HEK293 (cell line): ENCODE measurements at regions not wholly inside any gene's neighbourhood (a gene's known extent, or its start where the extent isn't known, plus 50 kb on each side); places are given as distances from the start of the nearest gene placed in this dataset.

ENCODE experiments used
- CTCF ChIA-PET: fragments of 350-600 bp; formaldehyde crosslinking; extraction: SDS; loops from one replicate; lab custom pipeline; 2021; ENCODE audit warnings: antibody characterized with exemption; lab: Yijun Ruan, JAX
- POLR2A ChIA-PET: fragments of 300-600 bp; formaldehyde crosslinking; extraction: SDS; loops from one replicate; lab custom pipeline; 2020; ENCODE audit warnings: antibody characterized with exemption, inconsistent platforms; lab: Yijun Ruan, JAX
- H3K27ac ChIP-seq: fragments of 200-500 bp; sonication (Bioruptor generic); 2 replicates; pipeline ENCODE4 v1.5.1; 2014; ENCODE audit warnings: low read depth, low read length, control low read depth, inconsistent platforms; ENCODE audit errors: extremely low read depth
- H3K36me3 ChIP-seq, 2 experiments: fragments of 200-500 bp in 1 of 2; sonication (Bioruptor generic) in 1 of 2; 1 replicate in 1 of 2; 2 replicates in 1 of 2; pipeline ENCODE4 v1.5.1; 2014 to 2017; ENCODE audit warnings: inconsistent platforms in 2 of 2, low read length in 2 of 2; ENCODE audit not compliant: control insufficient read depth in 2 of 2, insufficient read depth in 1 of 2
- H3K4me1 ChIP-seq: fragments of 200-500 bp; sonication (Bioruptor generic); 2 replicates; pipeline ENCODE4 v1.5.1; 2014; ENCODE audit warnings: mild to moderate bottlenecking, low read length, inconsistent platforms; ENCODE audit not compliant: control insufficient read depth, insufficient read depth
- H3K4me3 ChIP-seq: 2 replicates; pipeline ENCODE4 v1.5.1; 2011; ENCODE audit warnings: low read depth, mild to moderate bottlenecking, control low read depth, low read length, moderate library complexity
- H3K9me3 ChIP-seq: fragments of 200-500 bp; sonication (Bioruptor generic); 2 replicates; pipeline ENCODE4 v1.5.1; 2014; ENCODE audit warnings: low read depth, low read length, inconsistent platforms; ENCODE audit not compliant: control insufficient read depth, insufficient read depth
- BCL11B ChIP-seq: fragments of 450-650 bp; formaldehyde crosslinking; IDR thresholded peaks from 2 replicates; pipeline ENCODE4 v1.5.1; 2016; ENCODE audit warnings: low read depth, missing biosample characterization, missing genetic modification characterization
- IKZF3 ChIP-seq: fragments of 450-650 bp; IDR thresholded peaks from 2 replicates; pipeline ENCODE4 v1.5.0; 2018; ENCODE audit warnings: missing biosample characterization, mild to moderate bottlenecking, missing genetic modification characterization, moderate library complexity
- SCRT1 ChIP-seq: fragments of 450-650 bp; formaldehyde crosslinking; IDR thresholded peaks from 2 replicates; pipeline ENCODE4 v1.5.1; 2016; ENCODE audit warnings: missing biosample characterization, missing genetic modification characterization, borderline replicate concordance
- TRIM28 ChIP-seq: IDR thresholded peaks from 2 replicates; pipeline ENCODE4 v1.6.1; 2011; ENCODE audit warnings: low read length, control low read depth, borderline replicate concordance
- ZBTB17 ChIP-seq: fragments of 450-650 bp; formaldehyde crosslinking; IDR thresholded peaks from 2 replicates; pipeline ENCODE4 v1.5.1; 2016; ENCODE audit warnings: missing biosample characterization, missing genetic modification characterization
- ZBTB26 ChIP-seq: fragments of 450-650 bp; formaldehyde crosslinking; optimal IDR thresholded peaks from 2 replicates; pipeline ENCODE3; 2016; ENCODE audit warnings: missing biosample characterization, mild to moderate bottlenecking, missing genetic modification characterization
- ZBTB48 ChIP-seq: fragments of 450-650 bp; formaldehyde crosslinking; IDR thresholded peaks from 2 replicates; pipeline ENCODE4 v1.5.1; 2016; ENCODE audit warnings: missing biosample characterization, missing genetic modification characterization
- ZNF10 ChIP-seq: fragments of 450-650 bp; formaldehyde crosslinking; IDR thresholded peaks from 2 replicates; pipeline ENCODE4 v1.5.1; 2017; ENCODE audit warnings: missing biosample characterization, missing genetic modification characterization
- ZNF146 ChIP-seq: fragments of 450-650 bp; formaldehyde crosslinking; IDR thresholded peaks from 2 replicates; pipeline ENCODE4 v1.5.1; 2016; ENCODE audit warnings: missing biosample characterization, missing genetic modification characterization
- ZNF157 ChIP-seq: fragments of 450-650 bp; formaldehyde crosslinking; IDR thresholded peaks from 2 replicates; pipeline ENCODE4 v1.5.1; 2016; ENCODE audit warnings: missing biosample characterization, missing genetic modification characterization
- ZNF23 ChIP-seq: fragments of 450-650 bp; formaldehyde crosslinking; IDR thresholded peaks from 2 replicates; pipeline ENCODE4 v1.5.1; 2016; ENCODE audit warnings: missing biosample characterization, missing genetic modification characterization, borderline replicate concordance
- ZNF398 ChIP-seq: fragments of 450-650 bp; formaldehyde crosslinking; IDR thresholded peaks from 2 replicates; pipeline ENCODE4 v1.5.1; 2017; ENCODE audit warnings: missing biosample characterization, missing genetic modification characterization
- ZNF529 ChIP-seq: fragments of 450-650 bp; formaldehyde crosslinking; IDR thresholded peaks from 2 replicates; pipeline ENCODE4 v1.5.1; 2017; ENCODE audit warnings: missing genetic modification characterization, missing biosample characterization; ENCODE audit not compliant: insufficient replicate concordance
- ZNF549 ChIP-seq: fragments of 450-650 bp; IDR thresholded peaks from 2 replicates; pipeline ENCODE4 v1.5.1; 2018; ENCODE audit warnings: missing biosample characterization, missing genetic modification characterization, mild to moderate bottlenecking, inconsistent platforms, moderate library complexity
- ZNF596 ChIP-seq: fragments of 450-650 bp; IDR thresholded peaks from 2 replicates; pipeline ENCODE4 v1.5.0; 2018; ENCODE audit warnings: missing biosample characterization, mild to moderate bottlenecking, missing genetic modification characterization, moderate library complexity
- ZNF600 ChIP-seq: fragments of 450-650 bp; formaldehyde crosslinking; IDR thresholded peaks from 2 replicates; pipeline ENCODE4 v1.5.1; 2016; ENCODE audit warnings: missing biosample characterization, missing genetic modification characterization
- ZNF843 ChIP-seq: fragments of 450-650 bp; formaldehyde crosslinking; IDR thresholded peaks from 2 replicates; pipeline ENCODE4 v1.5.1; 2016; ENCODE audit warnings: missing biosample characterization, missing genetic modification characterization
- ZSCAN16 ChIP-seq: fragments of 450-650 bp; formaldehyde crosslinking; IDR thresholded peaks from 2 replicates; pipeline ENCODE4 v1.5.1; 2016; ENCODE audit warnings: missing biosample characterization, missing genetic modification characterization
- ZSCAN23 ChIP-seq: fragments of 450-650 bp; formaldehyde crosslinking; IDR thresholded peaks from 2 replicates; pipeline ENCODE4 v1.5.1; 2016; ENCODE audit warnings: missing biosample characterization, missing genetic modification characterization
- TF ChIP-seq, protein P1 (sequence below): fragments of 450-650 bp; formaldehyde crosslinking; IDR thresholded peaks from 2 replicates; pipeline ENCODE4 v1.5.1; 2016; ENCODE audit warnings: missing biosample characterization, missing genetic modification characterization
- TF ChIP-seq, protein P2 (sequence below): fragments of 450-650 bp; formaldehyde crosslinking; IDR thresholded peaks from 2 replicates; pipeline ENCODE4 v1.5.1; 2016; ENCODE audit warnings: missing biosample characterization, missing genetic modification characterization

DNA sequence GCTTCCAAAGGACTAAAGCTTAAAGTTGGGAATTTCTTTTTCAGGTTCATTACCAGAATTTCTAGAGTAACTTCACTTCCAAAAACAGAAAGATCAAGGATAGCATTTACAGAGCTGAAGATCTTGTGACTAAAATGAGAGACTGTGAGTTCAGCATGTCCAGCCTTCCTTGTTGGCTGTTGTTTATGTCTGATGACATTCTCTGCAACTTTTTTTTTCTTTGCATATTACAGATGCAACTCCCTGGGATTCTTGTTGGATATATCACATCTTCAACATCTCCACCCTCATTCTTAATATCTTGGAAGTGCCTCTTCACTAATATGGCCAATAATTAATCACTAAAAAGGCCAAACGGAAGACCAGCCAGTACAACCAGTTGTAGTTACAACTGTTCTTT lies 86.2 kb upstream of the FRMD4B start (continued):
- TF ChIP-seq, protein P1, sequence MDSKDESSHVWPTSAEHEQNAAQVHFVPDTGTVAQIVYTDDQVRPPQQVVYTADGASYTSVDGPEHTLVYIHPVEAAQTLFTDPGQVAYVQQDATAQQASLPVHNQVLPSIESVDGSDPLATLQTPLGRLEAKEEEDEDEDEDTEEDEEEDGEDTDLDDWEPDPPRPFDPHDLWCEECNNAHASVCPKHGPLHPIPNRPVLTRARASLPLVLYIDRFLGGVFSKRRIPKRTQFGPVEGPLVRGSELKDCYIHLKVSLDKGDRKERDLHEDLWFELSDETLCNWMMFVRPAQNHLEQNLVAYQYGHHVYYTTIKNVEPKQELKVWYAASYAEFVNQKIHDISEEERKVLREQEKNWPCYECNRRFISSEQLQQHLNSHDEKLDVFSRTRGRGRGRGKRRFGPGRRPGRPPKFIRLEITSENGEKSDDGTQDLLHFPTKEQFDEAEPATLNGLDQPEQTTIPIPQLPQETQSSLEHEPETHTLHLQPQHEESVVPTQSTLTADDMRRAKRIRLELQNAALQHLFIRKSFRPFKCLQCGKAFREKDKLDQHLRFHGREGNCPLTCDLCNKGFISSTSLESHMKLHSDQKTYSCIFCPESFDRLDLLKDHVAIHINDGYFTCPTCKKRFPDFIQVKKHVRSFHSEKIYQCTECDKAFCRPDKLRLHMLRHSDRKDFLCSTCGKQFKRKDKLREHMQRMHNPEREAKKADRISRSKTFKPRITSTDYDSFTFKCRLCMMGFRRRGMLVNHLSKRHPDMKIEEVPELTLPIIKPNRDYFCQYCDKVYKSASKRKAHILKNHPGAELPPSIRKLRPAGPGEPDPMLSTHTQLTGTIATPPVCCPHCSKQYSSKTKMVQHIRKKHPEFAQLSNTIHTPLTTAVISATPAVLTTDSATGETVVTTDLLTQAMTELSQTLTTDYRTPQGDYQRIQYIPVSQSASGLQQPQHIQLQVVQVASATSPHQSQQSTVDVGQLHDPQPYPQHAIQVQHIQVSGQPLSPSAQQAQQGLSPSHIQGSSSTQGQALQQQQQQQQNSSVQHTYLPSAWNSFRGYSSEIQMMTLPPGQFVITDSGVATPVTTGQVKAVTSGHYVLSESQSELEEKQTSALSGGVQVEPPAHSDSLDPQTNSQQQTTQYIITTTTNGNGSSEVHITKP (tag by site-specific recombination): no peak
- no peak for TF ChIP-seq ZNF10 (tag by site-specific recombination)

GRCh38 chr3:69463531-69463930 lies 77.6 kb upstream of the FRMD4B start:
- ChIA-PET CTCF (interaction anchor here (0.6 kb wide), 2 partner anchors 48 to 87 kb away, joined by 3 read pairs; no protein-coding TSS in a partner anchor), POLR2A (no interaction called here)
- H3K4me1 ChIP-seq: no peaks in the 10 kb centered on the region
- TF ChIP-seq BCL11B (tag by site-specific recombination): no peak
- no peak for TF ChIP-seq ZBTB26 (tag by site-specific recombination)
- TF ChIP-seq ZSCAN23 (tag by site-specific recombination): no peak
- TF ChIP-seq IKZF3 (tag by site-specific recombination): no peak
- TF ChIP-seq ZBTB48 (tag by site-specific recombination): no peak
- no peak for TF ChIP-seq ZNF600 (tag by site-specific recombination)
- TF ChIP-seq, protein P2, sequence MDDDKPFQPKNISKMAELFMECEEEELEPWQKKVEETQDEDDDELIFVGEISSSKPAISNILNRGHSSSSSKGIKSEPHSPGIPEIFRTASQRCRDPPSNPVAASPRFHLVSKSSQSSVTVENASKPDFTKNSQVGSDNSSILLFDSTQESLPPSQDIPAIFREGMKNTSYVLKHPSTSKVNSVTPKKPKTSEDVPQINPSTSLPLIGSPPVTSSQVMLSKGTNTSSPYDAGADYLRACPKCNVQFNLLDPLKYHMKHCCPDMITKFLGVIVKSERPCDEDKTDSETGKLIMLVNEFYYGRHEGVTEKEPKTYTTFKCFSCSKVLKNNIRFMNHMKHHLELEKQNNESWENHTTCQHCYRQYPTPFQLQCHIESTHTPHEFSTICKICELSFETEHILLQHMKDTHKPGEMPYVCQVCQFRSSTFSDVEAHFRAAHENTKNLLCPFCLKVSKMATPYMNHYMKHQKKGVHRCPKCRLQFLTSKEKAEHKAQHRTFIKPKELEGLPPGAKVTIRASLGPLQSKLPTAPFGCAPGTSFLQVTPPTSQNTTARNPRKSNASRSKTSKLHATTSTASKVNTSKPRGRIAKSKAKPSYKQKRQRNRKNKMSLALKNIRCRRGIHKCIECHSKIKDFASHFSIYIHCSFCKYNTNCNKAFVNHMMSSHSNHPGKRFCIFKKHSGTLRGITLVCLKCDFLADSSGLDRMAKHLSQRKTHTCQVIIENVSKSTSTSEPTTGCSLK (tag by site-specific recombination): no peak
- no peak for TF ChIP-seq ZSCAN16
- no peak overlapping the region for H3K27ac ChIP-seq
- no peak overlapping the region for H3K4me3 ChIP-seq
- H3K9me3 ChIP-seq: no peaks in the 10 kb centered on the region
- no peaks in the 10 kb centered on the region for H3K36me3 ChIP-seq

- ChIA-PET CTCF (interaction anchor here (1.0 kb wide), 1 partner anchor 11 kb away, joined by 6 read pairs; no protein-coding TSS in a partner anchor), POLR2A (no interaction called here)
- no peak overlapping the region for H3K4me3 ChIP-seq
- no peaks in the 10 kb centered on the region for H3K36me3 ChIP-seq
- no peaks in the 10 kb centered on the region for H3K4me1 ChIP-seq
- no peak overlapping the region for H3K27ac ChIP-seq
- TF ChIP-seq ZNF549: no peak
- no peak for TF ChIP-seq ZNF157
- H3K9me3 ChIP-seq: no peaks in the 10 kb centered on the region
Measured at GRCh38 chr3:69462826-69463100, 76.9 kb upstream of the FRMD4B start.

DNA sequence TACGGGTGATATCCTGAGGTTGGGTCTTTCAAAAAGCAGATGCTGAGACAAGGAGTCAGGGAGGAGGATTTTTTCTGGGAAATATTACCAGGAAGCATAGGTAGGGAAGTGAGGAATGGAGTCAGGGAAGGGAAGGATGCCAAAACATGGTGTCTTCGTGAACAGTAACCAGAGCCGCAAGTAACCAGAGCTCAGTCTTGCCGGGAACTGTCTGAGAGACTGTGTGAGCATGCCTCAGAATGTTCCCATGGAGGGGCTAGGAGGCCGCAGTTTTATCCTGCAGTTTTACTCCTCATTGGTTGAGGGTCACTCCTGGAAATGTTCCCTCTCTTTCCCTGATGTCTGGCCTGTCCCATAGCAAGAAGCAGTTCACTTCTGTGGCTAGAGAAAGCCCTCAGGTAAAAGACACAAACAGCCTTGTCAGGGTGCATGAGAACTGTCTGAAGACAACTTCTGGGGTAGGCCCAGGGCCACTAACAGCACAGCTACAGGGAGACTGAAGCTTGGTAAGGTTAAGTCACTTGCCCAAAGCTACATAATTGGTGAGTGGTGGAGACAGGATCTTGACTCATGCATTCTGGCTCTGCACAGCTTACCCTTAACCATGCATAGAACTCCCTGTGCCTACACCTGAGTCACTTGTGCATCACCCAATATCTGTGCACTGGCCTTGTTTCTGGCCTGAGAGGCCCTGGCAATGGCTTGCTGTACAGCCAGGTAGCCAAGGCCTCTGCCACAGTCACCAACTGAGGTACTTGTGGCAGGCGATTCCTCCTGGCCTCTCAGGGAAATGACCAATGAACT lies 76.3 kb upstream of the FRMD4B start:
- CTCF ChIA-PET: interaction anchor here (1.0 kb wide), 1 partner anchor 11 kb away, joined by 6 read pairs; no protein-coding TSS in a partner anchor
- H3K9me3 ChIP-seq: no peaks in the 10 kb centered on the region
- POLR2A ChIA-PET: no interaction called here
- no peaks in the 10 kb centered on the region for H3K36me3 ChIP-seq
- no peak overlapping the region for H3K4me3 ChIP-seq
- H3K27ac ChIP-seq: no peak overlapping the region
- no peaks in the 10 kb centered on the region for H3K4me1 ChIP-seq
- TF ChIP-seq ZNF146 (tag by site-specific recombination) (no peak), ZNF596 (no peak), TRIM28 (no peak), ZNF843 (tag by site-specific recombination) (no peak), SCRT1 (no peak), ZSCAN23 (tag by site-specific recombination) (no peak), ZNF23 (no peak), ZNF529 (no peak), ZNF398 (tag by site-specific recombination) (no peak), ZBTB17 (no peak)
